NCI-H345 treated with DMSO at 0.1 percent for 48 hours (cell line): ENCODE measurements at regions not wholly inside any gene's neighbourhood (a gene's known extent, or its start where the extent isn't known, plus 50 kb on each side); places are given as distances from the start of the nearest gene placed in this dataset.
"Not testable (repeated sequence)": the region's sequence is repeated elsewhere in the genome, so short reads cannot be mapped to it uniquely, and the experiment has no call there.

Experiments used
- DNase-seq: peaks from one replicate; lab custom pipeline; 2025; ENCODE audit not compliant: unreplicated experiment; lab: John Stamatoyannopoulos, UW

- DNase-seq, result no peak
Observed at GRCh38 chr11:13134886-13135285, 125.8 kb downstream of the RASSF10 start.

GRCh38 chr11:13135385-13136271 lies 126.5 kb downstream of the RASSF10 start:
- DNase-seq, result no peak

- no peak for DNase-seq
Observed at GRCh38 chr11:13136272-13136596, 127.1 kb downstream of the RASSF10 start.

GRCh38 chr11:13137844-13138301 lies 128.8 kb downstream of the RASSF10 start:
- no peak for DNase-seq

- DNase-seq, result not testable (repeated sequence)
Observed at GRCh38 chr11:13139085-13139484, 130.0 kb downstream of the RASSF10 start.

- no peak for DNase-seq
Observed at GRCh38 chr11:13140028-13140870, 131.1 kb downstream of the RASSF10 start.

GRCh38 chr11:13140873-13141655 lies 131.9 kb downstream of the RASSF10 start:
- no peak for DNase-seq

GRCh38 chr11:13141731-13142709 lies 132.9 kb downstream of the RASSF10 start:
- no peak for DNase-seq

GRCh38 chr11:13143486-13144297 lies 133.9 kb upstream of the BMAL1 start:
- DNase-seq, result no peak

GRCh38 chr11:13145461-13145860 lies 132.1 kb upstream of the BMAL1 start:
- no peak for DNase-seq

GRCh38 chr11:13149991-13150390 lies 127.6 kb upstream of the BMAL1 start:
- DNase-seq, result no peak

- DNase-seq, result no peak
Observed at GRCh38 chr11:13150487-13150886, 127.1 kb upstream of the BMAL1 start.

- DNase-seq, result no peak
Observed at GRCh38 chr11:13152264-13152663, 125.3 kb upstream of the BMAL1 start.

GRCh38 chr11:13152736-13153541 lies 124.7 kb upstream of the BMAL1 start:
- DNase-seq, result no peak

- DNase-seq, result not testable (repeated sequence)
Observed at GRCh38 chr11:13154374-13154773, 123.2 kb upstream of the BMAL1 start.

GRCh38 chr11:13160346-13160745 lies 117.2 kb upstream of the BMAL1 start:
- DNase-seq, result no peak

- DNase-seq, result no peak
Observed at GRCh38 chr11:13160806-13161205, 116.8 kb upstream of the BMAL1 start.

- no peak for DNase-seq
Observed at GRCh38 chr11:13163158-13163557, 114.4 kb upstream of the BMAL1 start.
